ENCODE measurements at regions not wholly inside any gene's neighbourhood (a gene's known extent, or its start where the extent isn't known, plus 50 kb on each side); places are given as distances from the start of the nearest gene placed in this dataset.

DNA sequence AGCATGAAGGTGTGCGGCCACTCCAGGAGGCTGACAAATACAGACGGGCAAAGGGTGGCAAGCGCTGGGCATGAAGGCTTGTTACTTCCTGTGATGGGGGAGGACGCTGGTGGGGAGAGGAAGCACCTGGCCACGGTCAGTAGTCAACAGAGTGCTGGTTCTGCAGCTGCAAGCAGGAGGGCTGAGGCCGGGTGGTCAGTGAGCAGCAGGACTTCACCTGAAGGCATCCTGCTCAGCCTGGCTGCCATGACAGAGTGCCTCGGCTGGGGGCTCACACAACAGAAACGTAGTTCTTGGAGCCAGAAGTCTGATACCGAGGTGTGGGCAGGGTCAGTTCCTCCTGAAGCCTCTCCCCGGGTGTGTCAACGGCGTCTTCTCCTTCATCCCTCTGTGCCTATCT, 118.6 kb upstream of the IRX4 start:
- TF ChIP-seq NRF1 (IDR thresholded peaks at IDR 0.05; ENCODE audit: low read depth, low read length) (no peak), SP1 (IDR thresholded peaks at IDR 0.05; ENCODE audit: low read depth, low read length) (no peak), EP300 (IDR thresholded peaks at IDR 0.05; ENCODE audit: borderline replicate concordance in 1 of 2, low read depth in 2 of 2, low read length in 2 of 2) (no peak), CBX8 (IDR thresholded peaks at IDR 0.05; ENCODE audit: borderline replicate concordance, low read depth, low read length) (no peak), RXRA (IDR thresholded peaks at IDR 0.05; ENCODE audit: insufficient read depth, low read depth, low read length) (no peak), SP2 (IDR thresholded peaks at IDR 0.05; ENCODE audit: low read length) (no peak), POLR2A (IDR thresholded peaks at IDR 0.05; ENCODE audit: control extremely low read depth in 1 of 2, low read depth in 2 of 2, low read length in 2 of 2) (no peak), CEBPB (IDR thresholded peaks at IDR 0.05; ENCODE audit: low read depth, low read length) (no peak), RNF2 (IDR thresholded peaks at IDR 0.05; ENCODE audit: borderline replicate concordance, low read depth, low read length, missing control alignments, poor library complexity, severe bottlenecking) (no peak), CBX5 (IDR thresholded peaks at IDR 0.05; ENCODE audit: low read depth, low read length) (no peak)
- TF ChIP-seq, protein P1, sequence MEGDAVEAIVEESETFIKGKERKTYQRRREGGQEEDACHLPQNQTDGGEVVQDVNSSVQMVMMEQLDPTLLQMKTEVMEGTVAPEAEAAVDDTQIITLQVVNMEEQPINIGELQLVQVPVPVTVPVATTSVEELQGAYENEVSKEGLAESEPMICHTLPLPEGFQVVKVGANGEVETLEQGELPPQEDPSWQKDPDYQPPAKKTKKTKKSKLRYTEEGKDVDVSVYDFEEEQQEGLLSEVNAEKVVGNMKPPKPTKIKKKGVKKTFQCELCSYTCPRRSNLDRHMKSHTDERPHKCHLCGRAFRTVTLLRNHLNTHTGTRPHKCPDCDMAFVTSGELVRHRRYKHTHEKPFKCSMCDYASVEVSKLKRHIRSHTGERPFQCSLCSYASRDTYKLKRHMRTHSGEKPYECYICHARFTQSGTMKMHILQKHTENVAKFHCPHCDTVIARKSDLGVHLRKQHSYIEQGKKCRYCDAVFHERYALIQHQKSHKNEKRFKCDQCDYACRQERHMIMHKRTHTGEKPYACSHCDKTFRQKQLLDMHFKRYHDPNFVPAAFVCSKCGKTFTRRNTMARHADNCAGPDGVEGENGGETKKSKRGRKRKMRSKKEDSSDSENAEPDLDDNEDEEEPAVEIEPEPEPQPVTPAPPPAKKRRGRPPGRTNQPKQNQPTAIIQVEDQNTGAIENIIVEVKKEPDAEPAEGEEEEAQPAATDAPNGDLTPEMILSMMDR (IDR thresholded peaks at IDR 0.05; ENCODE audit: control extremely low read depth in 1 of 3, insufficient read depth in 1 of 3, low read depth in 1 of 3, low read length in 3 of 3) = no peak
- TF ChIP-seq, protein P2, sequence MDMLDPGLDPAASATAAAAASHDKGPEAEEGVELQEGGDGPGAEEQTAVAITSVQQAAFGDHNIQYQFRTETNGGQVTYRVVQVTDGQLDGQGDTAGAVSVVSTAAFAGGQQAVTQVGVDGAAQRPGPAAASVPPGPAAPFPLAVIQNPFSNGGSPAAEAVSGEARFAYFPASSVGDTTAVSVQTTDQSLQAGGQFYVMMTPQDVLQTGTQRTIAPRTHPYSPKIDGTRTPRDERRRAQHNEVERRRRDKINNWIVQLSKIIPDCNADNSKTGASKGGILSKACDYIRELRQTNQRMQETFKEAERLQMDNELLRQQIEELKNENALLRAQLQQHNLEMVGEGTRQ (IDR thresholded peaks at IDR 0.05; ENCODE audit: low read length) = no peak

All from H1 (cell line).